Liver (tissue), 8 donors: ENCODE measurements at regions not wholly inside any gene's neighbourhood (a gene's known extent, or its start where the extent isn't known, plus 50 kb on each side); places are given as distances from the start of the nearest gene placed in this dataset.

Source experiments
- DNase-seq: peaks from one replicate; pipeline ENCODE4 v3.0.0-alpha.2; 2017; ENCODE audit warnings: low spot score
- H3K27ac ChIP-seq, 2 donors: one replicate each; pipeline ENCODE4 v1.7.0; 2013; ENCODE audit warnings: inconsistent platforms in 2 of 2, low read length in 2 of 2, control low read depth in 1 of 2, low read depth in 1 of 2, mild to moderate bottlenecking in 1 of 2
- H3K27me3 ChIP-seq, 4 donors: one replicate each; pipeline versions ENCODE4 v1.6.1 to v1.7.0; 2013; ENCODE audit warnings: low read length in 3 of 4, inconsistent platforms in 1 of 4, mild to moderate bottlenecking in 1 of 4, moderate library complexity in 1 of 4; ENCODE audit not compliant: control insufficient read depth in 4 of 4, insufficient read depth in 4 of 4
- H3K36me3 ChIP-seq, 4 donors: one replicate each; pipeline versions ENCODE4 v1.6.1 to v1.7.0; 2013; ENCODE audit warnings: low read length in 3 of 4, mild to moderate bottlenecking in 3 of 4, low read depth in 1 of 4, moderate library complexity in 1 of 4; ENCODE audit not compliant: control insufficient read depth in 4 of 4, insufficient read depth in 3 of 4
- H3K4me1 ChIP-seq, 4 donors: one replicate each; pipeline versions ENCODE4 v1.6.1 to v1.7.0; 2013; ENCODE audit warnings: low read length in 3 of 4, mild to moderate bottlenecking in 3 of 4, moderate library complexity in 1 of 4; ENCODE audit not compliant: control insufficient read depth in 4 of 4, insufficient read depth in 4 of 4
- H3K4me3 ChIP-seq, 3 donors: one replicate each; pipeline versions ENCODE4 v1.6.1 to v1.7.0; 2013; ENCODE audit warnings: low read length in 3 of 3, control low read depth in 1 of 3, low read depth in 1 of 3, mild to moderate bottlenecking in 1 of 3
- H3K9ac ChIP-seq, 2 donors: one replicate each; pipeline ENCODE4 v1.7.0; 2013; ENCODE audit warnings: low read length in 2 of 2, mild to moderate bottlenecking in 2 of 2, moderate library complexity in 2 of 2, control low read depth in 1 of 2, low read depth in 1 of 2
- H3K9me3 ChIP-seq, 4 donors: one replicate each; pipeline versions ENCODE4 v1.6.1 to v1.7.0; 2013; ENCODE audit warnings: low read length in 3 of 4; ENCODE audit not compliant: control insufficient read depth in 4 of 4
- CTCF ChIP-seq: fragments of 150-350 bp; IDR thresholded peaks from 2 replicates; pipeline ENCODE4 v1.5.1; 2017; ENCODE audit warnings: improper control_type of control experiment, low read depth, low read length; ENCODE audit not compliant: missing input control
- EGR1 ChIP-seq, 2 donors: IDR thresholded peaks; 2 replicates each; pipeline ENCODE4 v1.6.1; 2016 to 2018; ENCODE audit warnings: antibody characterized with exemption in 2 of 2, low read depth in 2 of 2
- FOXA1 ChIP-seq: IDR thresholded peaks from 2 replicates; pipeline ENCODE4 v1.6.1; 2016; ENCODE audit warnings: antibody characterized with exemption
- FOXA2 ChIP-seq: IDR thresholded peaks from 2 replicates; pipeline ENCODE4 v1.6.1; 2016; ENCODE audit warnings: antibody characterized with exemption
- HNF4A ChIP-seq, 2 donors: conservative IDR thresholded peaks; 2 replicates each; pipeline ENCODE4 v1.6.1; 2016; ENCODE audit warnings: antibody characterized with exemption in 2 of 2, mild to moderate bottlenecking in 2 of 2
- HNF4G ChIP-seq: IDR thresholded peaks from 2 replicates; pipeline ENCODE4 v1.6.1; 2016; ENCODE audit warnings: antibody characterized with exemption
- JUND ChIP-seq, 2 donors: IDR thresholded peaks; 2 replicates each; pipeline ENCODE4 v1.6.1; 2016; ENCODE audit warnings: antibody characterized with exemption in 2 of 2
- MAX ChIP-seq: IDR thresholded peaks from 2 replicates; pipeline ENCODE4 v1.6.1; 2016; ENCODE audit warnings: antibody characterized with exemption
- NR2F2 ChIP-seq: IDR thresholded peaks from 2 replicates; pipeline ENCODE4 v1.6.1; 2016; ENCODE audit warnings: antibody characterized with exemption
- RAD21 ChIP-seq, 2 donors: IDR thresholded peaks; 2 replicates each; pipeline ENCODE4 v1.6.1; 2016; ENCODE audit warnings: antibody characterized with exemption in 2 of 2, mild to moderate bottlenecking in 2 of 2
- REST ChIP-seq: IDR thresholded peaks from 2 replicates; pipeline ENCODE4 v1.6.1; 2016; ENCODE audit warnings: antibody characterized with exemption, mild to moderate bottlenecking
- RXRA ChIP-seq, 2 donors: IDR thresholded peaks; 2 replicates each; pipeline ENCODE4 v1.6.1; 2017 to 2018; ENCODE audit warnings: antibody characterized with exemption in 2 of 2, mild to moderate bottlenecking in 1 of 2
- SP1 ChIP-seq: IDR thresholded peaks from 2 replicates; pipeline ENCODE4 v1.6.1; 2018; ENCODE audit warnings: antibody characterized with exemption, mild to moderate bottlenecking
- TAF1 ChIP-seq: conservative IDR thresholded peaks from 2 replicates; pipeline ENCODE4 v1.6.1; 2016; ENCODE audit warnings: antibody characterized with exemption, mild to moderate bottlenecking
- YY1 ChIP-seq: IDR thresholded peaks from 2 replicates; pipeline ENCODE4 v1.6.1; 2016; ENCODE audit warnings: antibody characterized with exemption, mild to moderate bottlenecking
- ZBTB33 ChIP-seq: IDR thresholded peaks from 2 replicates; pipeline ENCODE4 v1.6.1; 2016; ENCODE audit warnings: antibody characterized with exemption
- WGBS: extraction: QIAGEN DNeasy Blood & Tissue Kit; methylation state at CpG from one replicate; pipeline ENCODE4 v1.1.7; 2013; 5-methylcytosine and 5-hydroxymethylcytosine counted together
- TF ChIP-seq, protein P1 (sequence below): IDR thresholded peaks from 2 replicates; pipeline ENCODE4 v1.6.1; 2016; ENCODE audit warnings: antibody characterized with exemption
- donor health status: healthy.
- donor health status: healthy.
- donor health status: healthy.
- donor health status: healthy.
- donor health status: healthy.

GRCh38 chr7:25845464-25845863 is 306.5 kb upstream of the NFE2L3 start:
- 81% methylated on average over 5 of the region's 5 CpGs for WGBS
- Histone ChIP-seq H3K27ac (no peak overlapping the region), H3K27me3 (peaks cover 0 to 2% (median 0%) of the 10 kb centered on the region in 4 donors), H3K36me3 (no peaks in the 10 kb centered on the region), H3K4me1 (no peaks in the 10 kb centered on the region), H3K9ac (no peak overlapping the region), H3K4me3 (no peak overlapping the region), H3K9me3 (no peaks in the 10 kb centered on the region)
- TF ChIP-seq TAF1: no peak
- TF ChIP-seq CTCF: no peak
- no peak for TF ChIP-seq RXRA (IDR thresholded peaks at IDR 0.05)
- no peak for TF ChIP-seq SP1
- TF ChIP-seq, protein P1, sequence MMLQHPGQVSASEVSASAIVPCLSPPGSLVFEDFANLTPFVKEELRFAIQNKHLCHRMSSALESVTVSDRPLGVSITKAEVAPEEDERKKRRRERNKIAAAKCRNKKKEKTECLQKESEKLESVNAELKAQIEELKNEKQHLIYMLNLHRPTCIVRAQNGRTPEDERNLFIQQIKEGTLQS: no peak
- no peak for TF ChIP-seq HNF4G
- TF ChIP-seq RAD21 (IDR thresholded peaks at IDR 0.05): no peak
- no peak for TF ChIP-seq FOXA1
- no peak for TF ChIP-seq ZBTB33
- TF ChIP-seq NR2F2: no peak
- TF ChIP-seq MAX: no peak
- no peak for TF ChIP-seq EGR1 (IDR thresholded peaks at IDR 0.05; ENCODE audit: low read depth in 2 of 2)
- no peak for TF ChIP-seq FOXA2
- no peak for TF ChIP-seq HNF4A (conservative IDR thresholded peaks at IDR 0.05)
- TF ChIP-seq REST: no peak
- no peak for TF ChIP-seq JUND (IDR thresholded peaks at IDR 0.05)
- no peak for DNase-seq

DNA sequence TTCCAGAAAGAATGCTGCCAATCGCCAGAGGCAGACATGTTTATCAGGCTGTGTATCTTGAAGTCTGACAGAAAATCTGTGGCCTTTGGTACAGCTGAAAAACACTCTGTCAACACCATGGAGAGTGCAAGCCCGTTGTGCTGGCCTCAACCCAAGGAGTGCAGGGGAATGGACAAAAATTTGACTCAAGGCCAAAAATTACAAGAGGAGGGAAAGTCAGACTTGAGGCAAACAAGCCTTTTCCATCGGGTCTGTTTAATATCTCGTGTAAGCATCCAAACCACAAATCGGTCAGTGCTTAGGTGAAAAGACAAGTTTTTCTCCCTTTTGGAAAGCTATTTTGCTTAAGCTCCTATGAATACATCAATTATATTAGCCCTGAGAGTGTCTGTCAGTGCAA is 305.3 kb upstream of the NFE2L3 start:
- no peaks in the 10 kb centered on the region for H3K4me1 ChIP-seq
- no peak overlapping the region for H3K27ac ChIP-seq
- 40% methylated on average over 5 of the region's 5 CpGs for WGBS
- TF ChIP-seq HNF4A (conservative IDR thresholded peaks at IDR 0.05): no peak
- no peak for TF ChIP-seq JUND (IDR thresholded peaks at IDR 0.05)
- TF ChIP-seq HNF4G: no peak
- TF ChIP-seq FOXA2: no peak
- no peak for TF ChIP-seq MAX
- TF ChIP-seq TAF1: no peak
- no peak for TF ChIP-seq SP1
- TF ChIP-seq, protein P1: no peak
- TF ChIP-seq RXRA (IDR thresholded peaks at IDR 0.05): no peak
- TF ChIP-seq REST: peak; percentile 68
- no peak for TF ChIP-seq FOXA1
- no peak for TF ChIP-seq CTCF
- TF ChIP-seq YY1: no peak
- TF ChIP-seq NR2F2: peak; percentile 52

More for the DNA sequence above, 305.3 kb upstream of the NFE2L3 start:
- Histone ChIP-seq H3K4me3 (no peak overlapping the region), H3K9me3 (no peaks in the 10 kb centered on the region), H3K27me3 (peaks cover 0 to 4% (median 2%) of the 10 kb centered on the region in 4 donors), H3K36me3 (no peaks in the 10 kb centered on the region), H3K9ac (no peak overlapping the region)
- DNase-seq: no peak
